ENCODE measurements at regions not wholly inside any gene's neighbourhood (a gene's known extent, or its start where the extent isn't known, plus 50 kb on each side); places are given as distances from the start of the nearest gene placed in this dataset.
A peak's percentile ranks its signal among the peaks of the same experiment; 100 is the strongest.

DNA sequence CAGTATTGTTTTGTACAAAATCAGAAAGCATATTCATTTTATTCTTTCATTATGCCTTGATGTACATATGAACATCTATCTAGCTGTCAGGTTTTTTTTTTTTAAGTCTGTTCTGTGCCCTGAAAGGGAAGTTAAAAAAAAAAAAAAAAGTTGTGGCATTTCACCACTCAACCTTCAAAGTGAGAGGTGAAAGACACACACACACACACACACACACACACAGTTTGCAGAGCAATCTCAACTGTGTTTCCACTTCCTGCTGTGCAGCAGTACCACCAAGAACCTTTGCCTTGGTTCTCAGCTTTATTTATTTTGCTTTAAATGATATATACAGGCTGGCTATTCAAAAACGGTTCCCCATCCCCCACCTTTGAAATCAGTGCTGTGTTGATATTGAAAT lies 955.6 kb downstream of the GATA3 start:
- Histone ChIP-seq H3K4me1 (ENCODE audit: insufficient read depth, poor library complexity, severe bottlenecking) (peaks cover 19% of the 10 kb centered on the region), H3K36me3 (ENCODE audit: low read depth) (no peaks in the 10 kb centered on the region), H3K4me3 (ENCODE audit: severe bottlenecking) (no peak overlapping the region), H3K27me3 (ENCODE audit: insufficient read depth, poor library complexity, severe bottlenecking) (no peaks in the 10 kb centered on the region), H3K27ac (ENCODE audit: poor library complexity, severe bottlenecking) (peak overlapping the region; percentile 38), H3K9me3 (ENCODE audit: severe bottlenecking) (no peaks in the 10 kb centered on the region)
- no peak for DNase-seq (ENCODE audit: low spot score)
- ATAC-seq (ENCODE audit: low read depth): no peak
- TF ChIP-seq, protein P1, sequence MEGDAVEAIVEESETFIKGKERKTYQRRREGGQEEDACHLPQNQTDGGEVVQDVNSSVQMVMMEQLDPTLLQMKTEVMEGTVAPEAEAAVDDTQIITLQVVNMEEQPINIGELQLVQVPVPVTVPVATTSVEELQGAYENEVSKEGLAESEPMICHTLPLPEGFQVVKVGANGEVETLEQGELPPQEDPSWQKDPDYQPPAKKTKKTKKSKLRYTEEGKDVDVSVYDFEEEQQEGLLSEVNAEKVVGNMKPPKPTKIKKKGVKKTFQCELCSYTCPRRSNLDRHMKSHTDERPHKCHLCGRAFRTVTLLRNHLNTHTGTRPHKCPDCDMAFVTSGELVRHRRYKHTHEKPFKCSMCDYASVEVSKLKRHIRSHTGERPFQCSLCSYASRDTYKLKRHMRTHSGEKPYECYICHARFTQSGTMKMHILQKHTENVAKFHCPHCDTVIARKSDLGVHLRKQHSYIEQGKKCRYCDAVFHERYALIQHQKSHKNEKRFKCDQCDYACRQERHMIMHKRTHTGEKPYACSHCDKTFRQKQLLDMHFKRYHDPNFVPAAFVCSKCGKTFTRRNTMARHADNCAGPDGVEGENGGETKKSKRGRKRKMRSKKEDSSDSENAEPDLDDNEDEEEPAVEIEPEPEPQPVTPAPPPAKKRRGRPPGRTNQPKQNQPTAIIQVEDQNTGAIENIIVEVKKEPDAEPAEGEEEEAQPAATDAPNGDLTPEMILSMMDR (IDR thresholded peaks at IDR 0.05; ENCODE audit: poor library complexity, severe bottlenecking): no peak

- Histone ChIP-seq H3K27ac (ENCODE audit: poor library complexity, severe bottlenecking) (peak overlapping the region; percentile 83), H3K36me3 (ENCODE audit: low read depth) (no peaks in the 10 kb centered on the region), H3K27me3 (ENCODE audit: insufficient read depth, poor library complexity, severe bottlenecking) (no peaks in the 10 kb centered on the region), H3K4me1 (ENCODE audit: insufficient read depth, poor library complexity, severe bottlenecking) (peaks cover 19% of the 10 kb centered on the region), H3K4me3 (ENCODE audit: severe bottlenecking) (no peak overlapping the region), H3K9me3 (ENCODE audit: severe bottlenecking) (no peaks in the 10 kb centered on the region)
- TF ChIP-seq, protein P1 (IDR thresholded peaks at IDR 0.05; ENCODE audit: poor library complexity, severe bottlenecking): no peak
- ATAC-seq (ENCODE audit: low read depth) (no peak), DNase-seq (ENCODE audit: low spot score) (no peak)
These were observed 956.6 kb downstream of the GATA3 start for GRCh38 chr10:9010931-9011670.

- H3K27me3 ChIP-seq (ENCODE audit: insufficient read depth, poor library complexity, severe bottlenecking): no peaks in the 10 kb centered on the region
- peak overlapping the region; percentile 83 for H3K27ac ChIP-seq (ENCODE audit: poor library complexity, severe bottlenecking)
- H3K9me3 ChIP-seq (ENCODE audit: severe bottlenecking): no peaks in the 10 kb centered on the region
- H3K36me3 ChIP-seq (ENCODE audit: low read depth): no peaks in the 10 kb centered on the region
- ATAC-seq (ENCODE audit: low read depth): peak; percentile 94
- H3K4me3 ChIP-seq (ENCODE audit: severe bottlenecking): no peak overlapping the region
- TF ChIP-seq, protein P1 (IDR thresholded peaks at IDR 0.05; ENCODE audit: poor library complexity, severe bottlenecking): no peak
- DNase-seq (ENCODE audit: low spot score): no peak
- peaks cover 19% of the 10 kb centered on the region for H3K4me1 ChIP-seq (ENCODE audit: insufficient read depth, poor library complexity, severe bottlenecking)
These were observed 957.8 kb downstream of the GATA3 start for GRCh38 chr10:9012312-9012711.

DNA sequence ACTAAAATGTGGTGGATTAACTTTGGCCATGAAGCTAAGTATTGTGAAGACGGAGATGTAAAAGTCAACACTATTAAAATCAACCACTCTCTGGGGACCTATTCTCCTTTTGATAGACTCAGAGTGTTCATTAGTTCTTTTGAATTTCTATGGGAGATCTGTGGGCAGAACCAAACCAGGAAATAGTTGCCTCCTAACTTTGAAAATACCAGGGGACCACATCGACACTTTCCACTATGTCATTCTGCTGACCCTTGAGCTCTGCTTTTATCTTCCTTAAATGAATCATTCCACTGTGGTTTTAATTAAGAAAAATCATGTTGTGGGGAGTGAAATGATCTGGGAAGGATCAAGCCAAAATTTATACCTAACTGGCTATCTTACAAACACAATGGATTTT lies 960.5 kb downstream of the GATA3 start:
- Histone ChIP-seq H3K9me3 (ENCODE audit: severe bottlenecking) (no peaks in the 10 kb centered on the region), H3K27me3 (ENCODE audit: insufficient read depth, poor library complexity, severe bottlenecking) (no peaks in the 10 kb centered on the region), H3K4me3 (ENCODE audit: severe bottlenecking) (no peak overlapping the region), H3K27ac (ENCODE audit: poor library complexity, severe bottlenecking) (no peak overlapping the region), H3K4me1 (ENCODE audit: insufficient read depth, poor library complexity, severe bottlenecking) (peaks cover 19% of the 10 kb centered on the region), H3K36me3 (ENCODE audit: low read depth) (no peaks in the 10 kb centered on the region)
- TF ChIP-seq, protein P1 (IDR thresholded peaks at IDR 0.05; ENCODE audit: poor library complexity, severe bottlenecking): no peak
- no peak for DNase-seq (ENCODE audit: low spot score)
- no peak for ATAC-seq (ENCODE audit: low read depth)

- no peaks in the 10 kb centered on the region for H3K9me3 ChIP-seq (ENCODE audit: severe bottlenecking)
- H3K4me1 ChIP-seq (ENCODE audit: insufficient read depth, poor library complexity, severe bottlenecking): peaks cover 19% of the 10 kb centered on the region
- H3K36me3 ChIP-seq (ENCODE audit: low read depth): no peaks in the 10 kb centered on the region
- H3K27ac ChIP-seq (ENCODE audit: poor library complexity, severe bottlenecking): no peak overlapping the region
- DNase-seq (ENCODE audit: low spot score) (no peak), ATAC-seq (ENCODE audit: low read depth) (no peak)
- TF ChIP-seq, protein P1 (IDR thresholded peaks at IDR 0.05; ENCODE audit: poor library complexity, severe bottlenecking): no peak
- no peak overlapping the region for H3K4me3 ChIP-seq (ENCODE audit: severe bottlenecking)
- H3K27me3 ChIP-seq (ENCODE audit: insufficient read depth, poor library complexity, severe bottlenecking): no peaks in the 10 kb centered on the region
These were observed 961.0 kb downstream of the GATA3 start for GRCh38 chr10:9015447-9015846.

Measured in RWPE2 (cell line).